B cell (primary cell): ENCODE measurements at regions not wholly inside any gene's neighbourhood (a gene's known extent, or its start where the extent isn't known, plus 50 kb on each side); places are given as distances from the start of the nearest gene placed in this dataset.

ENCODE experiments used
- ATAC-seq: fragments of 200-7000 bp; cut with Tn5 transposase; one replicate; pipeline ENCODE4 v1.10.0; 2021; ENCODE audit warnings: low read depth, mild to moderate bottlenecking, moderate number of reproducible peaks, moderate library complexity
- CTCF ChIA-PET: fragments of 350-600 bp; sonication (Branson Sonifier 250); formaldehyde crosslinking; loops from one replicate; lab custom pipeline; 2021; ENCODE audit warnings: antibody characterized with exemption, inconsistent platforms; lab: Charles Lee
- POLR2A ChIA-PET: fragments of 350-600 bp; sonication (Branson Sonifier 250); formaldehyde crosslinking; loops from one replicate; lab custom pipeline; 2021; ENCODE audit warnings: antibody characterized with exemption; lab: Charles Lee
- DNase-seq: peaks from one replicate; pipeline ENCODE4 v3.0.0; 2013
- H2AFZ ChIP-seq: 2 replicates; pipeline ENCODE4 v1.6.1; 2012; ENCODE audit warnings: mild to moderate bottlenecking, low read depth, low read length; ENCODE audit not compliant: insufficient read depth, poor library complexity, severe bottlenecking
- H3K27ac ChIP-seq, 2 donors: 1 replicate in 1 of 2; 2 replicates in 1 of 2; pipeline ENCODE4 v1.5.1; 2012 to 2013; ENCODE audit warnings: low read length in 2 of 2, mild to moderate bottlenecking in 2 of 2, moderate library complexity in 1 of 2
- H3K27me3 ChIP-seq, 4 experiments: fragments of 200-600 bp in 1 of 4; sonication (generic) in 1 of 4; replicated peaks in 1 of 4; 1 replicate in 2 of 4; 2 replicates in 2 of 4; pipeline versions ENCODE4 v1.6.1 to v1.7.0; 2013 to 2016; ENCODE audit warnings: low read length in 3 of 4, mild to moderate bottlenecking in 2 of 4, mixed read lengths in 1 of 4, moderate library complexity in 1 of 4; ENCODE audit not compliant: insufficient read depth in 4 of 4, control insufficient read depth in 3 of 4; ENCODE audit errors: control extremely low read depth in 1 of 4
- H3K36me3 ChIP-seq, 2 experiments: replicated peaks in 1 of 2; 1 replicate in 1 of 2; 2 replicates in 1 of 2; pipeline versions ENCODE4 v1.6.1 to v1.7.1; 2013; ENCODE audit warnings: low read length in 1 of 2; ENCODE audit not compliant: insufficient read depth in 2 of 2, control insufficient read depth in 1 of 2; ENCODE audit errors: control extremely low read depth in 1 of 2, extremely low read depth in 1 of 2
- H3K4me1 ChIP-seq, 2 donors: fragments of 200-600 bp in 1 of 2; sonication (generic) in 1 of 2; 1 replicate in 1 of 2; 2 replicates in 1 of 2; pipeline versions ENCODE4 v1.5.1 to v1.6.1; 2013 to 2017; ENCODE audit warnings: low read length in 2 of 2; ENCODE audit not compliant: control insufficient read depth in 2 of 2, insufficient read depth in 2 of 2
- H3K4me2 ChIP-seq: replicated peaks from 2 replicates; pipeline ENCODE3; 2012; ENCODE audit warnings: mild to moderate bottlenecking, low read depth, low read length; ENCODE audit not compliant: poor library complexity, severe bottlenecking
- H3K4me3 ChIP-seq, 5 experiments: fragments of 200-600 bp in 1 of 5; sonication (generic) in 1 of 5; 1 replicate in 3 of 5; 2 replicates in 2 of 5; pipeline versions ENCODE4 v1.5.1 to v1.7.0; 2011 to 2016; ENCODE audit warnings: low read length in 4 of 5, mild to moderate bottlenecking in 4 of 5, low read depth in 2 of 5, control low read depth in 1 of 5, moderate library complexity in 1 of 5; ENCODE audit not compliant: insufficient read depth in 1 of 5; ENCODE audit errors: control extremely low read depth in 1 of 5, extremely low read depth in 1 of 5
- H3K79me2 ChIP-seq: fragments of 200-600 bp; sonication (generic); one replicate; pipeline ENCODE4 v1.6.0; 2016; ENCODE audit warnings: low read length; ENCODE audit not compliant: control insufficient read depth, insufficient read depth
- H3K9ac ChIP-seq: fragments of 200-600 bp; sonication (generic); 2 replicates; pipeline ENCODE4 v1.6.1; 2017; ENCODE audit warnings: mild to moderate bottlenecking, low read length, moderate library complexity
- H3K9me3 ChIP-seq, 3 donors: one replicate each; pipeline versions ENCODE4 v1.6.1 to v1.7.1; 2013; ENCODE audit warnings: low read length in 2 of 3; ENCODE audit not compliant: control insufficient read depth in 2 of 3, insufficient read depth in 1 of 3; ENCODE audit errors: control extremely low read depth in 1 of 3
- H4K20me1 ChIP-seq: 2 replicates; pipeline ENCODE4 v1.6.0; 2012; ENCODE audit warnings: mild to moderate bottlenecking, low read length; ENCODE audit not compliant: insufficient read depth, control insufficient read depth, poor library complexity, severe bottlenecking
- H3K27ac Mint-ChIP-seq: one replicate; pipeline ENCODE4 v1.8.0; 2021; ENCODE audit warnings: mixed read lengths
- H3K27me3 Mint-ChIP-seq: one replicate; pipeline ENCODE4 v1.8.0; 2021; ENCODE audit warnings: mixed read lengths
- H3K4me1 Mint-ChIP-seq: one replicate; pipeline ENCODE4 v1.8.0; 2021; ENCODE audit warnings: mixed read lengths
- H3K4me3 Mint-ChIP-seq: one replicate; pipeline ENCODE4 v1.8.0; 2021; ENCODE audit warnings: mixed read lengths
- H3K9me3 Mint-ChIP-seq: one replicate; pipeline ENCODE4 v1.8.0; 2022; ENCODE audit warnings: mixed read lengths; ENCODE audit not compliant: insufficient read depth
- EZH2 ChIP-seq: IDR thresholded peaks from 2 replicates; pipeline ENCODE4 v1.6.1; 2012; ENCODE audit warnings: borderline replicate concordance, low read depth, mild to moderate bottlenecking, moderate library complexity, low read length; ENCODE audit not compliant: insufficient read depth, poor library complexity, severe bottlenecking
- WGBS: methylation state at CpG from one replicate; pipeline ENCODE4 v1.1.5; 2013; ENCODE audit warnings: missing lambda C conversion rate; ENCODE audit not compliant: insufficient coverage; 5-methylcytosine and 5-hydroxymethylcytosine counted together
- intact Hi-C: fragments of 100-400 bp; cut with micrococcal nuclease; formaldehyde crosslinking; loops from one replicate; pipeline ENCODE4 v1.10.0; 2022
- TF ChIP-seq, protein P1 (sequence below): fragments of 200-600 bp; IDR thresholded peaks from one replicate; pipeline ENCODE4 v1.8.0; 2022; ENCODE audit warnings: antibody characterized with exemption, mild to moderate bottlenecking

DNA sequence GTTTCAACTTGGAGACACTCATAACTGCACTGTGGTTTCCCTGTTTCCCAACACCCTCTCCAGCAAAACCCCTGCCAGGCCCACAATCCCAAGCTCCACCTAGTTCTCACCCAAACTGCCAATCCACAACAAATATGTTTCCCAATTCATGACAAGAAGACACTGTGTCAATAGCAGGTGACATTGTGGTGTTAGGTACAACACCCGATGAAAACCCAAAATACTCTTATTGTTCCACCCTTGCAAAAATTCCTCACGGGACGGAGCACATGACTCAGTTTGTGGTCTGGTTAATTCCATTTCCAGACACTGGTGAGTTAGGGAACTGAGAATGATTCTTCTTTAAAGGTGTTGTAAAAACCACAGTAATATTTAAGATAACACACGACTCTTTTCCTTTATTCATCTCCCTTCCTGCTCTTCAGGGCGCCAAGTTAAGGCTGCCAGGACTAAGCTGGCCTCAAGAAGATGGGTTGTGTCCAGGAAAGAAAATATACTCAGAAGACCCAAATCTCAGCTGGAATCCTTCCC is 735.5 kb downstream of the MED13L start:
- Histone ChIP-seq H3K9ac (no peak overlapping the region), H4K20me1 (no peaks in the 10 kb centered on the region), H3K79me2 (no peaks in the 10 kb centered on the region), H2AFZ (no peak overlapping the region), H3K4me3 (no peak overlapping the region), H3K36me3 (no peaks in the 10 kb centered on the region), H3K4me2 (no peak overlapping the region), H3K27ac (no peak overlapping the region), H3K9me3 (peaks cover 0 to 3% (median 0%) of the 10 kb centered on the region in 3 donors), H3K27me3 (no peaks in the 10 kb centered on the region), H3K4me1 (no peaks in the 10 kb centered on the region)
- ChIA-PET CTCF (no interaction called here), POLR2A (no interaction called here)
- DNase-seq: no peak
- TF ChIP-seq, protein P1, sequence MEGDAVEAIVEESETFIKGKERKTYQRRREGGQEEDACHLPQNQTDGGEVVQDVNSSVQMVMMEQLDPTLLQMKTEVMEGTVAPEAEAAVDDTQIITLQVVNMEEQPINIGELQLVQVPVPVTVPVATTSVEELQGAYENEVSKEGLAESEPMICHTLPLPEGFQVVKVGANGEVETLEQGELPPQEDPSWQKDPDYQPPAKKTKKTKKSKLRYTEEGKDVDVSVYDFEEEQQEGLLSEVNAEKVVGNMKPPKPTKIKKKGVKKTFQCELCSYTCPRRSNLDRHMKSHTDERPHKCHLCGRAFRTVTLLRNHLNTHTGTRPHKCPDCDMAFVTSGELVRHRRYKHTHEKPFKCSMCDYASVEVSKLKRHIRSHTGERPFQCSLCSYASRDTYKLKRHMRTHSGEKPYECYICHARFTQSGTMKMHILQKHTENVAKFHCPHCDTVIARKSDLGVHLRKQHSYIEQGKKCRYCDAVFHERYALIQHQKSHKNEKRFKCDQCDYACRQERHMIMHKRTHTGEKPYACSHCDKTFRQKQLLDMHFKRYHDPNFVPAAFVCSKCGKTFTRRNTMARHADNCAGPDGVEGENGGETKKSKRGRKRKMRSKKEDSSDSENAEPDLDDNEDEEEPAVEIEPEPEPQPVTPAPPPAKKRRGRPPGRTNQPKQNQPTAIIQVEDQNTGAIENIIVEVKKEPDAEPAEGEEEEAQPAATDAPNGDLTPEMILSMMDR: no peak
- TF ChIP-seq EZH2: no peak
- no CpG with 5 or more reads among the region's 5 CpGs for WGBS
- intact Hi-C loops: no loop called here
- H3K4me3 Mint-ChIP-seq: no peak overlapping the region
- H3K4me1 Mint-ChIP-seq: no peaks in the 10 kb centered on the region
- H3K27ac Mint-ChIP-seq: no peak overlapping the region
- peaks cover 9% of the 10 kb centered on the region for H3K9me3 Mint-ChIP-seq
- no peak for ATAC-seq
- no peaks in the 10 kb centered on the region for H3K27me3 Mint-ChIP-seq

DNA sequence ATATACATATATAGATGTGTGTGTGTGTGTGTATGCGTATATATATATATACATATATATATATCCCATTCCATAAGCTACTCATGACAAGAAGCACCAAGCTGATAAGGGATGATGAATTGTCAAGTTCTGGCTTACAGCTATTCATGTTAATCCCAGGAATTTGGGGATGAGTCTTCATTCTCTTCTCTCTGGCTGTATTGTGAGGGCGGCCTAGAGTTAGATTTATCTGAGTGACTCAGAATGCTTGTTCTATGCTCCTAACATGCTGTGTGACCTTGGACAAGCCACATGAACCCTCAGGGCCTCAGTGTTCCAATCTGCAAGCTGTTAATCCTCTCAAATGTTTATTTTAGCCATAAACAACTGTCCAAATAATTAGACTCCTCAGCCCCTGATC is 749.0 kb downstream of the MED13L start:
- H3K27ac Mint-ChIP-seq: no peak overlapping the region
- DNase-seq: no peak
- no peak overlapping the region for H3K4me3 Mint-ChIP-seq
- Histone ChIP-seq H3K4me3 (no peak overlapping the region), H3K79me2 (no peaks in the 10 kb centered on the region), H4K20me1 (no peaks in the 10 kb centered on the region), H3K27ac (no peak overlapping the region), H3K9ac (no peak overlapping the region), H3K4me2 (no peak overlapping the region), H3K9me3 (no peaks in the 10 kb centered on the region), H3K27me3 (no peaks in the 10 kb centered on the region), H2AFZ (no peak overlapping the region), H3K4me1 (no peaks in the 10 kb centered on the region), H3K36me3 (no peaks in the 10 kb centered on the region)
- CTCF ChIA-PET: no interaction called here
- WGBS: 100% methylated on average over 1 of the region's 2 CpGs
- no peaks in the 10 kb centered on the region for H3K27me3 Mint-ChIP-seq
- TF ChIP-seq EZH2: no peak
- TF ChIP-seq, protein P1: no peak
- H3K9me3 Mint-ChIP-seq: no peaks in the 10 kb centered on the region
- H3K4me1 Mint-ChIP-seq: no peaks in the 10 kb centered on the region
- intact Hi-C loops: no loop called here
- no peak for ATAC-seq
- POLR2A ChIA-PET: no interaction called here
